Ascending aorta (tissue), 2 donors: ENCODE measurements at regions not wholly inside any gene's neighbourhood (a gene's known extent, or its start where the extent isn't known, plus 50 kb on each side); places are given as distances from the start of the nearest gene placed in this dataset.

ENCODE experiments used
- DNase-seq, 2 donors: peaks; one replicate each; pipeline ENCODE4 v3.0.0-alpha.2; 2019; ENCODE audit warnings: low spot score in 2 of 2
- H3K27ac ChIP-seq, 2 donors: fragments of 200-600 bp; sonication (generic); one replicate each; pipeline ENCODE4 v1.5.1; 2016 to 2017; ENCODE audit warnings: mild to moderate bottlenecking in 1 of 2
- H3K27me3 ChIP-seq: fragments of 200-600 bp; sonication (generic); one replicate; pipeline ENCODE4 v1.5.1; 2017
- H3K36me3 ChIP-seq, 2 donors: fragments of 200-600 bp; sonication (generic); one replicate each; pipeline ENCODE4 v1.5.1; 2016
- H3K4me1 ChIP-seq, 2 donors: fragments of 200-600 bp; sonication (generic); one replicate each; pipeline ENCODE4 v1.5.1; 2016 to 2017; ENCODE audit warnings: mild to moderate bottlenecking in 1 of 2
- H3K4me3 ChIP-seq, 2 donors: fragments of 200-600 bp; sonication (generic); one replicate each; pipeline ENCODE4 v1.5.1; 2016 to 2017; ENCODE audit warnings: mild to moderate bottlenecking in 1 of 2
- H3K9me3 ChIP-seq, 2 donors: fragments of 200-600 bp; sonication (generic); one replicate each; pipeline ENCODE4 v1.5.1; 2016
- intact Hi-C: fragments of 100-400 bp; cut with DNase I; formaldehyde crosslinking; loops from one replicate; pipeline ENCODE4 v1.15.1; 2023
- TF ChIP-seq, protein P1 (sequence below), 3 experiments: fragments of 200-600 bp in 2 of 3; fragments of 450-650 bp in 1 of 3; sonication (generic) in 2 of 3; IDR thresholded peaks; one replicate each; pipeline ENCODE4 v1.5.1; 2016 to 2019; ENCODE audit warnings: antibody characterized with exemption in 3 of 3, mild to moderate bottlenecking in 1 of 3, moderate library complexity in 1 of 3

DNA sequence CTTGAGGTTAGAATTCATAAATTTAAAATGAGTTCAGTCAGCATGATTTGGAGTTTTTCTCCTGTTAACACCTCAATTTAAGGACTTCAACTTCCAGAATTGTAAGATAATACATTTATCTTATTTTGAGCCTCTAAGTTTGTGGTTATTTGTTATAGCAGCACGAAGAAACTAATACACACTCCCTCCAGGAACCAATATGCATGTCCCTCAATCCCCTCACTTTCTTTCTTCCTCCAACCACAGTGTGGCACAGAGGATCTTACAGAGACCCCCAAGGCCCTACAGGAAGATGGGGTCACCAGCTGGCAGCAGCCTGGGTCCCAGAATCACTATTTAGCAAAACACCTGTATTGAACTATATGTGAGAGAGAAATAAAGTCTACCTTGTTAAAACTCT lies 242.0 kb downstream of the RAD51AP2 start:
- H3K36me3 ChIP-seq, result no peaks in the 10 kb centered on the region
- no peak for DNase-seq
- H3K4me1 ChIP-seq, result no peaks in the 10 kb centered on the region
- no peak overlapping the region for H3K27ac ChIP-seq
- no peaks in the 10 kb centered on the region for H3K27me3 ChIP-seq
- no peak overlapping the region for H3K4me3 ChIP-seq
- TF ChIP-seq, protein P1, sequence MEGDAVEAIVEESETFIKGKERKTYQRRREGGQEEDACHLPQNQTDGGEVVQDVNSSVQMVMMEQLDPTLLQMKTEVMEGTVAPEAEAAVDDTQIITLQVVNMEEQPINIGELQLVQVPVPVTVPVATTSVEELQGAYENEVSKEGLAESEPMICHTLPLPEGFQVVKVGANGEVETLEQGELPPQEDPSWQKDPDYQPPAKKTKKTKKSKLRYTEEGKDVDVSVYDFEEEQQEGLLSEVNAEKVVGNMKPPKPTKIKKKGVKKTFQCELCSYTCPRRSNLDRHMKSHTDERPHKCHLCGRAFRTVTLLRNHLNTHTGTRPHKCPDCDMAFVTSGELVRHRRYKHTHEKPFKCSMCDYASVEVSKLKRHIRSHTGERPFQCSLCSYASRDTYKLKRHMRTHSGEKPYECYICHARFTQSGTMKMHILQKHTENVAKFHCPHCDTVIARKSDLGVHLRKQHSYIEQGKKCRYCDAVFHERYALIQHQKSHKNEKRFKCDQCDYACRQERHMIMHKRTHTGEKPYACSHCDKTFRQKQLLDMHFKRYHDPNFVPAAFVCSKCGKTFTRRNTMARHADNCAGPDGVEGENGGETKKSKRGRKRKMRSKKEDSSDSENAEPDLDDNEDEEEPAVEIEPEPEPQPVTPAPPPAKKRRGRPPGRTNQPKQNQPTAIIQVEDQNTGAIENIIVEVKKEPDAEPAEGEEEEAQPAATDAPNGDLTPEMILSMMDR (IDR thresholded peaks at IDR 0.05), result no peak
- intact Hi-C loops, result no loop called here
- no peaks in the 10 kb centered on the region for H3K9me3 ChIP-seq

- Histone ChIP-seq H3K4me3 (no peak overlapping the region), H3K27ac (no peak overlapping the region), H3K9me3 (no peaks in the 10 kb centered on the region), H3K27me3 (no peaks in the 10 kb centered on the region), H3K36me3 (no peaks in the 10 kb centered on the region), H3K4me1 (no peaks in the 10 kb centered on the region)
- intact Hi-C loops, result no loop called here
- TF ChIP-seq, protein P1 (IDR thresholded peaks at IDR 0.05), result no peak
- no peak for DNase-seq
Measured at GRCh38 chr2:17272652-17273525, 245.4 kb downstream of the RAD51AP2 start.

- H3K9me3 ChIP-seq, result no peaks in the 10 kb centered on the region
- no peaks in the 10 kb centered on the region for H3K27me3 ChIP-seq
- TF ChIP-seq, protein P1 (IDR thresholded peaks at IDR 0.05), result no peak
- no peak overlapping the region for H3K27ac ChIP-seq
- intact Hi-C loops, result no loop called here
- no peaks in the 10 kb centered on the region for H3K36me3 ChIP-seq
- H3K4me1 ChIP-seq, result no peaks in the 10 kb centered on the region
- no peak for DNase-seq
- no peak overlapping the region for H3K4me3 ChIP-seq
Measured at GRCh38 chr2:17272170-17272569, 246.1 kb downstream of the RAD51AP2 start.

DNA sequence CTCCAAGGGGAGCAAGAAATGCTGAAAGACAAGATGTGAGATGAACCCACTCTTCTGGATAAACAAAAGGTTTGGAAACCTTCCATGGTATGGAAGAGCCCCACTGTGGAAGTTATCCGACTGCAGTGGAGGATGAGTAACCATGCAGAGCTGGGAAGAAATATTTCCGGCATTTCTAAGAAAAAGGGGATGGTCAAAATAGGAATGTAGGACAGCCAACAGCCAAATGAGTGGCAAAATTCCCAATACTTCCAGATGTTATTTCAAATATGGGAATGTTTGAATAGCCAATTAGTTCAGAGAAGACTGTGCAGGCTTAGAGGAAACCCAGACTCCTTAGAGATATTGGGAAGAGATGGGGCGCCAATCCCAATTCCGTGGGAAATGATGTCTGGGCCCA lies 246.8 kb downstream of the RAD51AP2 start:
- no peak for DNase-seq
- Histone ChIP-seq H3K4me3 (no peak overlapping the region), H3K4me1 (no peaks in the 10 kb centered on the region), H3K27me3 (no peaks in the 10 kb centered on the region), H3K36me3 (no peaks in the 10 kb centered on the region), H3K9me3 (no peaks in the 10 kb centered on the region), H3K27ac (no peak overlapping the region)
- TF ChIP-seq, protein P1 (IDR thresholded peaks at IDR 0.05), result no peak
- intact Hi-C loops, result no loop called here

- Histone ChIP-seq H3K27me3 (no peaks in the 10 kb centered on the region), H3K9me3 (no peaks in the 10 kb centered on the region), H3K36me3 (no peaks in the 10 kb centered on the region), H3K4me3 (no peak overlapping the region), H3K27ac (no peak overlapping the region), H3K4me1 (no peaks in the 10 kb centered on the region)
- intact Hi-C loops, result no loop called here
- no peak for DNase-seq
- TF ChIP-seq, protein P1 (IDR thresholded peaks at IDR 0.05), result no peak
Measured at GRCh38 chr2:17270894-17271293, 247.3 kb downstream of the RAD51AP2 start.
